Psoas muscle (tissue), 7 donors: ENCODE measurements at regions not wholly inside any gene's neighbourhood (a gene's known extent, or its start where the extent isn't known, plus 50 kb on each side); places are given as distances from the start of the nearest gene placed in this dataset.

Source experiments
- ATAC-seq, 4 donors: fragments of 200-7000 bp; cut with Tn5 transposase; one replicate each; pipeline ENCODE4 v1.9.1; 2020; ENCODE audit warnings: moderate library complexity in 3 of 4, mild to moderate bottlenecking in 2 of 4
- DNase-seq, 2 donors: peaks; one replicate each; pipeline ENCODE4 v3.0.0-alpha.2; 2020
- H3K27ac ChIP-seq: fragments of 200-600 bp; one replicate; pipeline ENCODE4 v1.8.0; 2022
- H3K27me3 ChIP-seq, 3 donors: fragments of 200-600 bp in 1 of 3; one replicate each; pipeline versions ENCODE4 v1.6.1 to v1.8.0; 2013 to 2022; ENCODE audit warnings: low read length in 2 of 3, mild to moderate bottlenecking in 2 of 3, moderate library complexity in 1 of 3; ENCODE audit not compliant: insufficient read depth in 3 of 3
- H3K36me3 ChIP-seq, 2 donors: fragments of 200-600 bp in 1 of 2; one replicate each; pipeline versions ENCODE4 v1.6.1 to v1.8.0; 2013 to 2022; ENCODE audit warnings: low read depth in 1 of 2, mild to moderate bottlenecking in 1 of 2, moderate library complexity in 1 of 2; ENCODE audit not compliant: insufficient read depth in 1 of 2
- H3K4me1 ChIP-seq: fragments of 200-600 bp; one replicate; pipeline ENCODE4 v1.8.0; 2022
- H3K4me3 ChIP-seq: fragments of 200-600 bp; one replicate; pipeline ENCODE4 v1.8.0; 2022; ENCODE audit warnings: mild to moderate bottlenecking
- H3K9me3 ChIP-seq: fragments of 200-600 bp; one replicate; pipeline ENCODE4 v1.8.0; 2022
- WGBS, 3 donors: extraction: QIAGEN DNeasy Blood & Tissue Kit; methylation state at CpG; one replicate each; pipeline versions ENCODE4 v1.1.6 to v1.1.7; 2013; 5-methylcytosine and 5-hydroxymethylcytosine counted together
- intact Hi-C, 2 donors: fragments of 100-400 bp; cut with DNase I; formaldehyde crosslinking; loops; one replicate each; pipeline versions ENCODE4 v1.11.0 to v1.14.2; 2022
- TF ChIP-seq, protein P1 (sequence below): fragments of 200-600 bp; IDR thresholded peaks from one replicate; pipeline ENCODE4 v1.8.0; 2022; ENCODE audit warnings: antibody characterized with exemption
- donor health status: healthy with polysubstance abuse.
- donor health status: DM: no; HTN: no; CAD: no; lungs with moderate emphysema.
- donor health status: Bipolar disorder and iron deficiency.
- donor health status: healthy.
- donor health status: DM: yes; HTN: yes; CAD: no.
- donor health status: DM: no; HTN: no; CAD: no.
- donor health status: DM: yes; HTN: yes; CAD: no.

DNA sequence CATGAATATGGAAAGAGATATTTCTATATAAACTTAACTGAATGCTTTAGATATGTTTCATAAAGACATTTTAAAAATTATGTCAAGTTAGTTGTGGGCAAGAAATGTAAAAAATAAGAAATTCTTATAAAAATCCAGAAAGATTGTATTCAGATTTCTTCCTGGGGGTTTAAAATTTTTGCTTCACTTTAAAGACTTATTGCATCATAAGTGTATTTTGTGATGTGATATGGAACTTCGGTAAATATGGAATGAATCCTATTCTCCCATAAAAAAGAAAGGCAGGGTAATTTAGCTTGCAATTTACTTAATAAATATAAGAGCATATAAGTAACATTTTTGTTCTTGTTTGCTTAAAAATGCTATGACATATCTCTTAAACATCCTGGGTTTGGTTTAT is 104.8 kb upstream of the CWC22 start:
- H3K4me1 ChIP-seq, result no peaks in the 10 kb centered on the region
- no peaks in the 10 kb centered on the region for H3K27me3 ChIP-seq
- 86 to 96% (median 96%) methylated on average over 1 of the region's 1 CpG for WGBS, 3 donors
- no peak overlapping the region for H3K27ac ChIP-seq
- no peak overlapping the region for H3K4me3 ChIP-seq
- intact Hi-C loops, result no loop called here
- H3K9me3 ChIP-seq, result no peaks in the 10 kb centered on the region
- TF ChIP-seq, protein P1, sequence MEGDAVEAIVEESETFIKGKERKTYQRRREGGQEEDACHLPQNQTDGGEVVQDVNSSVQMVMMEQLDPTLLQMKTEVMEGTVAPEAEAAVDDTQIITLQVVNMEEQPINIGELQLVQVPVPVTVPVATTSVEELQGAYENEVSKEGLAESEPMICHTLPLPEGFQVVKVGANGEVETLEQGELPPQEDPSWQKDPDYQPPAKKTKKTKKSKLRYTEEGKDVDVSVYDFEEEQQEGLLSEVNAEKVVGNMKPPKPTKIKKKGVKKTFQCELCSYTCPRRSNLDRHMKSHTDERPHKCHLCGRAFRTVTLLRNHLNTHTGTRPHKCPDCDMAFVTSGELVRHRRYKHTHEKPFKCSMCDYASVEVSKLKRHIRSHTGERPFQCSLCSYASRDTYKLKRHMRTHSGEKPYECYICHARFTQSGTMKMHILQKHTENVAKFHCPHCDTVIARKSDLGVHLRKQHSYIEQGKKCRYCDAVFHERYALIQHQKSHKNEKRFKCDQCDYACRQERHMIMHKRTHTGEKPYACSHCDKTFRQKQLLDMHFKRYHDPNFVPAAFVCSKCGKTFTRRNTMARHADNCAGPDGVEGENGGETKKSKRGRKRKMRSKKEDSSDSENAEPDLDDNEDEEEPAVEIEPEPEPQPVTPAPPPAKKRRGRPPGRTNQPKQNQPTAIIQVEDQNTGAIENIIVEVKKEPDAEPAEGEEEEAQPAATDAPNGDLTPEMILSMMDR, result no peak
- H3K36me3 ChIP-seq, result no peaks in the 10 kb centered on the region
- no peak for DNase-seq
- ATAC-seq, result no peak

DNA sequence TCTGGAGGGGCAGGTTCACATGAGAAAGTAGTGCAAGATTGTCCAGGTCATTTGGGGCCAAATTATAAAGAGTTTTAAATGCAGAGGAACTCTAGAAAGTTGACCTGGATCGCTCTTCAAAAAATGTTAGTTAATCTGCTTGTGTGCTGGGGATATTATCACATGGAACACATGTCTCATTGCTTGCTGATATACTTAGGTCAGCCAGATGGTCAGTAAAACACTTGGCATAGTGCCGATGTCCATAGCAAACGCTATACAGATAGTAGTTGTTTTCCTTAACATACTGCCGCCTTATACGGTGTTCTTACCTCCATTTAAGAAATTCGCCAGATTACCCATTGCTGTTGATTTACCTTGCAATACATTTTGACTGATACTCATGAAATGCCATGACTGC is 103.4 kb upstream of the CWC22 start:
- ATAC-seq (no peak), DNase-seq (no peak)
- Histone ChIP-seq H3K4me3 (no peak overlapping the region), H3K36me3 (no peaks in the 10 kb centered on the region), H3K4me1 (no peaks in the 10 kb centered on the region), H3K27me3 (no peaks in the 10 kb centered on the region), H3K9me3 (no peaks in the 10 kb centered on the region), H3K27ac (no peak overlapping the region)
- TF ChIP-seq, protein P1, result no peak
- intact Hi-C loops, result no loop called here
- WGBS, 3 donors, result 88 to 92% (median 91%) methylated on average over 6 of the region's 6 CpGs

DNA sequence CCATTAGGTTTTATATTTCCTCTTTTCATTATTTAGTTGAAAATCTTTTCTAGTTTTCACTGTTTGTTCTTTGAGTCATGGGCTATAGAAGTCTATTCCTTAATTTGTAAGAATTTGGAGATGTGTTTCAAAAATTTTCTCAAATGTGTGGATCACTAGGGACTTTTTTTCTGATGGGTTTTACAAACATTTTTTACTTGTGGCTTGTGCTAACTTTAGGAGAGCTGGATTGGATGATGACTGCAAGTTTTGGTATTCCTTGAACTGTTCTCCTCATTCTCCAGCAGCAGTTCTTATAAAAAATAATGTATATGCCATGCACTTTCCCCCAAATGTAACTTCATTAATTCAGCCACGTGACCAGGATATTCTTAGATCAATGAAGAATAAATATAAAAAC is 94.7 kb upstream of the CWC22 start:
- no peak overlapping the region for H3K27ac ChIP-seq
- H3K9me3 ChIP-seq, result no peaks in the 10 kb centered on the region
- H3K4me1 ChIP-seq, result no peaks in the 10 kb centered on the region
- DNase-seq, result no peak
- no peaks in the 10 kb centered on the region for H3K27me3 ChIP-seq
- H3K4me3 ChIP-seq, result no peak overlapping the region
- intact Hi-C loops, result no loop called here
- H3K36me3 ChIP-seq, result no peaks in the 10 kb centered on the region
- WGBS, 3 donors, result 51 to 81% (median 60%) methylated on average over 1 of the region's 1 CpG
- ATAC-seq, result no peak
- TF ChIP-seq, protein P1, result no peak

DNA sequence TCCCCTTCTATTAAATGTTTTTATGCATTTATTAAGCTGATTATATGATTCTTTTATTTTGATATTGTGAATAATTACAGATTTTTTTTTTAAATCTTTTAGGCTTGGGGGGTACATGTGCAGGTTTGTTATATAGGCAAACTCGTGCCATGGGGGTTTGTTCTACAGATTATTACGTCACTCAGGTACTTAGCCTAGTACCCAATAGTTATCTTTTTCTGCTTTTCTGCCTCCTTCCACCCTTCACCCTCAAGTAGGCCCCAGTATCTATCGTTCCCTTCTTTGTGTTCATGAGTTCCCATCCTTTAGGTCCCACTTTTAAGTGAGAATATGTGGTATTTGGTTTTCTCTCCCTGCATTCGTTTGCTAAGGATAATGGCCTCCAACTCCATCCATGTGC is 92.2 kb upstream of the CWC22 start:
- Histone ChIP-seq H3K4me3 (no peak overlapping the region), H3K27me3 (no peaks in the 10 kb centered on the region), H3K4me1 (no peaks in the 10 kb centered on the region), H3K9me3 (no peaks in the 10 kb centered on the region), H3K27ac (no peak overlapping the region), H3K36me3 (no peaks in the 10 kb centered on the region)
- DNase-seq, result no peak
- ATAC-seq, result no peak
- WGBS, 3 donors, result 75 to 85% (median 77%) methylated on average over 4 of the region's 4 CpGs
- intact Hi-C loops, result no loop called here
- TF ChIP-seq, protein P1, result no peak

DNA sequence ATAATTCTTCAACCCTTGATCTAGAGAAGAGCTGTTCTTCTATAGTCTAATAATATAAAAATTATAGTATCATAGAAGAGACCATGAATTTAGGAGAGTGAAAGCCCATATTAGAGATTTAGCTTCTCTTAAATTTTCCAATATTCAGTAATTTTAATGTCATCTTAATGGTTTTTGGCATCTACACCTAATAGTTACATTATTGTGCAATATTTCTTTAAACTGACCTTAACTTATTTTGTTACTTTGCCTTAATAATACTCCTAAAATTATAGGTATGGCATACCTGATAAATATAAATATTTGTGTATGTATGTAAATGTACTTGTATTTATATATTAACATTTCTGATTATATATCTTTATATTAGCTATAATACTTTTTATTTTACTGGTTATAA is 78.0 kb upstream of the CWC22 start:
- Histone ChIP-seq H3K4me3 (no peak overlapping the region), H3K9me3 (no peaks in the 10 kb centered on the region), H3K27me3 (no peaks in the 10 kb centered on the region), H3K36me3 (no peaks in the 10 kb centered on the region), H3K27ac (no peak overlapping the region), H3K4me1 (no peaks in the 10 kb centered on the region)
- no peak for DNase-seq
- TF ChIP-seq, protein P1, result no peak
- no peak for ATAC-seq
- intact Hi-C loops, result loop anchor here in 1 of 2 donors (10.0 kb wide), 1 partner anchor 240 kb away; no protein-coding TSS in a partner anchor
